NT2/D1 (cell line): ENCODE measurements at regions not wholly inside any gene's neighbourhood (a gene's known extent, or its start where the extent isn't known, plus 50 kb on each side); places are given as distances from the start of the nearest gene placed in this dataset.
"Not testable (repeated sequence)": the region's sequence is repeated elsewhere in the genome, so short reads cannot be mapped to it uniquely, and the experiment has no call there.

Experiments
- DNase-seq: peaks from one replicate; pipeline ENCODE4 v3.0.0-alpha.2; 2011; ENCODE audit warnings: low read depth, low spot score
- H3K27me3 ChIP-seq: 2 replicates; pipeline ENCODE4 v1.6.0; 2011; ENCODE audit warnings: mild to moderate bottlenecking; ENCODE audit not compliant: insufficient read length, insufficient read depth
- H3K36me3 ChIP-seq: 2 replicates; pipeline ENCODE4 v1.6.1; 2011; ENCODE audit warnings: mild to moderate bottlenecking, low read length, mixed read lengths; ENCODE audit not compliant: insufficient read depth, insufficient read length
- H3K4me1 ChIP-seq: 2 replicates; pipeline ENCODE4 v1.5.1; 2011; ENCODE audit not compliant: insufficient read depth, insufficient read length
- H3K4me3 ChIP-seq: 2 replicates; pipeline ENCODE4 v1.5.1; 2011; ENCODE audit warnings: low read depth; ENCODE audit not compliant: insufficient read length
- H3K9ac ChIP-seq: 2 replicates; pipeline ENCODE4 v1.6.0; 2011; ENCODE audit warnings: low read depth; ENCODE audit not compliant: insufficient read length
- H3K9me3 ChIP-seq: 2 replicates; pipeline ENCODE4 v1.5.1; 2011; ENCODE audit warnings: mild to moderate bottlenecking, low read length; ENCODE audit not compliant: insufficient read depth
- SUZ12 ChIP-seq: IDR thresholded peaks from 2 replicates; pipeline ENCODE4 v1.6.1; 2011; ENCODE audit not compliant: insufficient read length, insufficient read depth; ENCODE audit errors: extremely low read depth
- YY1 ChIP-seq: IDR thresholded peaks from 2 replicates; pipeline ENCODE4 v1.6.1; 2011; ENCODE audit not compliant: insufficient read length, insufficient read depth
- ZNF274 ChIP-seq: IDR thresholded peaks from 2 replicates; pipeline ENCODE4 v1.6.1; 2011; ENCODE audit warnings: mild to moderate bottlenecking, low read depth, low read length

GRCh38 chr2:47964277-47964676, 58.0 kb upstream of the FBXO11 start:
- Histone ChIP-seq H3K4me3 (no peak overlapping the region), H3K27me3 (no peaks in the 10 kb centered on the region), H3K36me3 (no peaks in the 10 kb centered on the region), H3K4me1 (no peaks in the 10 kb centered on the region), H3K9ac (no peak overlapping the region), H3K9me3 (no peaks in the 10 kb centered on the region; the same call in 1 of the 2 replicates)
- no peak for DNase-seq
- TF ChIP-seq SUZ12 (no peak), ZNF274 (no peak), YY1 (no peak)

DNA sequence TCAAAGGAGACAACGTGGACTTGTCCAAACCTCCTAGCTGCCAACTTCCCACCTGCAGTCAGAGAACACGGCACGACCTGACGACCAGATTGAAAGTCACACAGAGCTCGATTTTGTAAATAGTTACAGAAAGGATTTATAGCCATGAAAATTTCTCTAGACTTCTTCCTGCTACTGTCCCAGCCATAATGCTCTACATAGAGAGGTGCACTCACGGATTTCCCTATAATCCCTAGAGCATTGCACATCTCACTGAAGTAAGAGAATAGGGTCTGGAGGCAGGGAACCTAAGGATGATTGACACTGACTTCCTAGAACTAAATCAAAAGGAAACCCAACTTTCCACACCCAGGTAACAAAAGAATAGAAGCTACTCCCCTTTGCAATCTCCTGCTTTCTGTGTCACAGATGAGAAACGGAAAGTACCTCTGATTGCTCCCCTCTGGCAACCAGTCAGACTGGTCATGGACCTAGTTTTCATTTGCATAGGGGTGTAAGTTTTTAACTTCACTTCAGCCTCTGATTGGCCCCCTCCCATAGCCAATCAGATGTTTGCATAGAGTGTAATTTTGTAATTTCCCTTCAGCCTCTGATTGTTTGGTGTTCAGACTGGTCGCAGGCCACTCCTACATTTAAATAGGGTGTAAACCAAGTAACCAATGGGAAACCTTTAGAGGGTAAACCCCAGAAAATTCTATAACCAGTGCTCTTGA, 58.6 kb upstream of the FBXO11 start:
- Histone ChIP-seq H3K27me3 (no peaks in the 10 kb centered on the region), H3K9ac (no peak overlapping the region), H3K9me3 (no peaks in the 10 kb centered on the region; the same call in 1 of the 2 replicates), H3K4me1 (no peaks in the 10 kb centered on the region), H3K36me3 (no peaks in the 10 kb centered on the region), H3K4me3 (no peak overlapping the region)
- no peak for DNase-seq
- TF ChIP-seq ZNF274 (no peak), SUZ12 (no peak), YY1 (no peak)

DNA sequence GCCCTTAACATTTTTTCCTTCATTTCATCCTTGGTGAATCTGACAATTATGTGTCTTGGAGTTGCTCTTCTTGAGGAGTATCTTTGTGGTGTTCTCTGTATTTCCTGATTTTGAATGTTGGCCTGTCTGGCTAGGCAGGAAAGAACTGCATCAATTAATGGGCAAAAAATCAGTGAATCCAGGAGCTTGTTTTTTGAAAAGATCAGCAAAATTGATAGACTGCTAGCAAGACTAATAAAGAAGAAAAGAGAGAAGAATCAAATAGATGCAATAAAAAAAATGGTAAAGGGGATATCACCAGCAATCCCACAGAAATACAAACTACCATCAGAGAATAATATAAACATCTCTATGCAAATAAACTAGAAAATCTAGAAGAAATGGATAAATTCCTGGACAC, 70.4 kb upstream of the FBXO11 start:
- not testable (repeated sequence) for H3K36me3 ChIP-seq, H3K27me3 ChIP-seq, H3K4me3 ChIP-seq, H3K9me3 ChIP-seq, H3K9ac ChIP-seq, DNase-seq, H3K4me1 ChIP-seq

DNA sequence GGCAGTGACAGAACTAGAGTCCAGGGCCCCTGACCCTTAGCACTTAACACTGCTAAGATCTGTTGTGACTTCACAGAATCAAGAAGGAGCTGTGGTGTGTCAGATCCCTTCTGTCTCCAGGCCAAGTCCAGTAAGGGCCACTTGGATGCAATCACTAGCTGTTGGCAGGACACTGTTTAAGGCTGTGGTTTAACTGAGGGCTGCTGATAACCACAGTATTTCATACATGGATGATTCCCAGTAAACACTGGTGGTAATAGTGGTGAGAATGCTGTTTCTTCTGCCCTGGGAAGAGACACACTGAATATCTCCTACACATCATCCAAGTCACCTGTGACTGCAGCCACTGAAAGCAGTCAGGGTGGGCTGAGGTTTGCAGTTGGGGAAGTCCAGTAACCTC, 77.7 kb upstream of the FBXO11 start:
- DNase-seq, result no peak
- TF ChIP-seq ZNF274, result no peak
- TF ChIP-seq SUZ12, result no peak
- Histone ChIP-seq H3K27me3 (no peaks in the 10 kb centered on the region), H3K4me1 (no peaks in the 10 kb centered on the region), H3K4me3 (no peak overlapping the region), H3K9ac (no peak overlapping the region), H3K9me3 (no peaks in the 10 kb centered on the region), H3K36me3 (no peaks in the 10 kb centered on the region)

DNA sequence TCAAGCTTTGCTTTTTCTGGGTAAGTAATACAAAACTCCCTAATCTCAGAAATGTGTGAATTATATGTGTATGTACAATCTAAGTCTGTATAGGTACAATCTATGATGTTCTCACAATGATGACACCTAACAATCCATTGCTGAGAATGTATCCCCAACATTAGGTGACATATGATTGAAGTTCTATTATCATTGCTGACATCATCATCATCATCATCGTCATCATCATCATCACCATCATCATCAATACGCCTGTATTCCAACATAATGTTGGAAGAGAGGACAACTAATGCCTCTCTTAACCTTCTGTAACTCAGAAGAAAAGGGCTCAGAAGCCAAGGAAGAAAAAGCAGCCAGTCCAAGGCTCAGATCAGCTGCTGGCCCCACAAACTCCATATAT, 84.2 kb upstream of the FBXO11 start:
- TF ChIP-seq ZNF274 (no peak), YY1 (no peak), SUZ12 (no peak)
- no peaks in the 10 kb centered on the region for H3K9me3 ChIP-seq
- no peaks in the 10 kb centered on the region for H3K4me1 ChIP-seq
- no peak for DNase-seq
- no peaks in the 10 kb centered on the region for H3K27me3 ChIP-seq
- no peaks in the 10 kb centered on the region for H3K36me3 ChIP-seq
- no peak overlapping the region for H3K9ac ChIP-seq
- H3K4me3 ChIP-seq, result no peak overlapping the region

DNA sequence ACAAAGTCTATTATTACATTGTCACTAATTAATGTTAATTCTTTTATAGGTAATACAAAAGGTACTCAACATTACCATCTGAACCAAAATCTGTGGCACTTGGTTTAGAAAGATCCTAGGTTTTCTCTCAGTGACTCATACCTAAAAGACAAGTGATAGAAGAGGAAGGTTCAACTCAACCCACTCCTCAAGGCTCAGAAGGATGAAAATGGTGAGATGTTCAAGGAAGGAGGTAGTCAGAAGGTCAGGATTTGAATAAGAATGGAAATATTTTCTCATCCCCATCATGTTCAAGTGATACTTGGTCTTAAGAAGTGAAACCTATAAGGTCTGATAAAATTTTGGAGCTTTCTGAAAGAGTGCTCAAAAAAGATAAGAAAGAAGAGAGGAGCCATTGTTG, 86.4 kb upstream of the FBXO11 start:
- H3K9me3 ChIP-seq, result no peaks in the 10 kb centered on the region
- H3K36me3 ChIP-seq, result no peaks in the 10 kb centered on the region
- no peak overlapping the region for H3K4me3 ChIP-seq
- DNase-seq, result no peak
- no peak overlapping the region for H3K9ac ChIP-seq
- TF ChIP-seq SUZ12 (no peak), YY1 (no peak), ZNF274 (no peak)
- no peaks in the 10 kb centered on the region for H3K27me3 ChIP-seq
- H3K4me1 ChIP-seq, result no peaks in the 10 kb centered on the region

- no peak for DNase-seq
- no peaks in the 10 kb centered on the region for H3K4me1 ChIP-seq
These were observed 90.5 kb upstream of the FBXO11 start for GRCh38 chr2:47996808-47997207.

DNA sequence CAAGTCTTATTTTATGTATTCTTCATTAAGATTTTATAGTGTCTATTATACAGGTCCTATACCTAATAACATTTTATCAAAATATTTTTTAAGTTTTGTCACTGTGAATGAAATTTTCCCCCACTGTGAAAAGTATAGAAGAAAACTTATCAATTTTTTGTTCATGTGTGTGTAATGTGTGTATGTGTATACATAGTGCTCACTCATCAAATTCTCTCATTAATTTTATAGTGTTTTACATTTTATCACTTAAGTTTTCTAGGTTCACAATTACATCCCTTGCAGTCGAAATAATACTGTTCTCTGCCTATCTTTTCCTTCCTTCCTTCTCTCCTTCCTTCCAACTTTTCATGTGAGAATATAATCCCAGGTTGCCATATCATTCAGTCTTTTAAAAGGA, 93.2 kb upstream of the FBXO11 start:
- no peaks in the 10 kb centered on the region for H3K36me3 ChIP-seq
- TF ChIP-seq SUZ12 (no peak), ZNF274 (no peak)

More at GRCh38 chr2:47996808-47997207, 90.5 kb upstream of the FBXO11 start:
- no peak for TF ChIP-seq ZNF274
- no peak for TF ChIP-seq SUZ12
- TF ChIP-seq YY1, result no peak
- Histone ChIP-seq H3K4me3 (no peak overlapping the region), H3K27me3 (no peaks in the 10 kb centered on the region), H3K9me3 (no peaks in the 10 kb centered on the region), H3K9ac (no peak overlapping the region), H3K36me3 (no peaks in the 10 kb centered on the region)

More for the DNA sequence above, 93.2 kb upstream of the FBXO11 start:
- H3K9ac ChIP-seq, result no peak overlapping the region
- H3K9me3 ChIP-seq, result no peaks in the 10 kb centered on the region
- no peak overlapping the region for H3K4me3 ChIP-seq
- no peak for DNase-seq
- no peaks in the 10 kb centered on the region for H3K4me1 ChIP-seq
- no peaks in the 10 kb centered on the region for H3K27me3 ChIP-seq
